Gastrocnemius medialis (tissue), 4 donors: ENCODE measurements at regions not wholly inside any gene's neighbourhood (a gene's known extent, or its start where the extent isn't known, plus 50 kb on each side); places are given as distances from the start of the nearest gene placed in this dataset.
"Not testable (repeated sequence)": the region's sequence is repeated elsewhere in the genome, so short reads cannot be mapped to it uniquely, and the experiment has no call there.

Experiments used
- ATAC-seq, 2 donors: fragments of 150-250 bp; one replicate each; pipeline ENCODE4 v1.9.1; 2016
- DNase-seq, 2 donors: peaks; one replicate each; pipeline ENCODE4 v3.0.0-alpha.2; 2019
- H3K27ac ChIP-seq, 4 donors: fragments of 200-600 bp; sonication (generic); 1 replicate in 1 of 4; 2 replicates in 3 of 4; pipeline ENCODE4 v1.5.1; 2016 to 2018; ENCODE audit warnings: mild to moderate bottlenecking in 2 of 4, moderate library complexity in 1 of 4
- H3K27me3 ChIP-seq, 3 donors: fragments of 200-600 bp; sonication (generic) in 2 of 3; 1 replicate in 1 of 3; 2 replicates in 2 of 3; pipeline versions ENCODE4 v1.5.1 to v1.6.0; 2016 to 2019; ENCODE audit warnings: mild to moderate bottlenecking in 1 of 3, moderate library complexity in 1 of 3
- H3K36me3 ChIP-seq, 2 donors: fragments of 200-600 bp; sonication (generic) in 1 of 2; one replicate each; pipeline ENCODE4 v1.5.1; 2017 to 2018
- H3K4me1 ChIP-seq, 2 donors: fragments of 200-600 bp; sonication (generic) in 1 of 2; one replicate each; pipeline ENCODE4 v1.5.1; 2016 to 2017; ENCODE audit warnings: mild to moderate bottlenecking in 2 of 2
- H3K4me3 ChIP-seq, 4 donors: fragments of 200-600 bp; sonication (generic) in 3 of 4; 1 replicate in 1 of 4; 2 replicates in 3 of 4; pipeline ENCODE4 v1.5.1; 2016 to 2019; ENCODE audit warnings: mild to moderate bottlenecking in 2 of 4
- H3K9me3 ChIP-seq, 3 donors: fragments of 200-600 bp; sonication (generic) in 2 of 3; 1 replicate in 1 of 3; 2 replicates in 2 of 3; pipeline ENCODE4 v1.5.1; 2016 to 2019
- POLR2A ChIP-seq, 2 donors: fragments of 450-650 bp; IDR thresholded peaks; one replicate each; pipeline ENCODE4 v1.6.1; 2017; ENCODE audit warnings: antibody characterized with exemption in 2 of 2, mild to moderate bottlenecking in 2 of 2, moderate library complexity in 2 of 2
- in situ Hi-C, 4 donors: fragments of 200-750 bp; cut with MboI; loops; one replicate each; pipeline versions ENCODE4 v1.15.0 to v1.8.0; 2017; ENCODE audit warnings: low sequenced_read_pairs in 4 of 4
- intact Hi-C: fragments of 100-400 bp; cut with DNase I; formaldehyde crosslinking; loops from one replicate; pipeline ENCODE4 v1.15.1; 2023; ENCODE audit warnings: low total_unique reads
- TF ChIP-seq, protein P1 (sequence below), 5 experiments: fragments of 450-650 bp in 3 of 5; fragments of 200-600 bp in 2 of 5; sonication (generic) in 2 of 5; IDR thresholded peaks in 4 of 5; conservative IDR thresholded peaks in 1 of 5; 1 replicate in 4 of 5; 2 replicates in 1 of 5; pipeline ENCODE4 v1.5.1; 2016 to 2019; ENCODE audit warnings: antibody characterized with exemption in 5 of 5, mild to moderate bottlenecking in 3 of 5, moderate library complexity in 3 of 5

DNA sequence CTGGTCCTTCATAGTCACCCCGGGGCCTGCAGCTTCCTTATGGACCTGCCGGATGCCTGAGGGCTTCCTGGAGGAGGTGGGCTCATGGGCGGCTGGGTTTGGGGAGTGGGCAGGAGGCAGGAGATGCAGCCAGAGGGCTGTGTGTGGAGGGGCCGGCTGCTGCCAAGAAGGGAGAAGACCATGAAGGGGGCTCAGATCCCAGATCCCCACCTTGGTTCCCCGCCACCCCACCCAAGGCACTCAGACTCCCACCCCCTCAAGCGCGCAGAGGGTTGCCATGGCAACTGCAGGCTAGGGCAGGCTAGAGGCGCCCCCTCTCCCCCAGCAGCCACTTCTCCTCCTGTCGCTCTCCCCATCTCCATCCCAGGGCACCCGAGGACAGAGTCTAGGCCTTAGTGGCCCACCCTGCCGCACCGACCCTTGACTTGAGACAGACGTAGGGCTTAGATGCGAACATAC, 104.5 kb downstream of the CRLF3 start:
- Histone ChIP-seq H3K9me3 (no peaks in the 10 kb centered on the region), H3K4me3 (no peak overlapping the region), H3K4me1 (no peaks in the 10 kb centered on the region), H3K36me3 (no peaks in the 10 kb centered on the region), H3K27ac (no peak overlapping the region), H3K27me3 (no peaks in the 10 kb centered on the region)
- in situ Hi-C loops (no loop called here), intact Hi-C loops (no loop called here)
- peak in 1 of 2 donors; percentile 1 for DNase-seq
- ATAC-seq = no peak
- no peak for TF ChIP-seq POLR2A (IDR thresholded peaks at IDR 0.05)
- TF ChIP-seq, protein P1, sequence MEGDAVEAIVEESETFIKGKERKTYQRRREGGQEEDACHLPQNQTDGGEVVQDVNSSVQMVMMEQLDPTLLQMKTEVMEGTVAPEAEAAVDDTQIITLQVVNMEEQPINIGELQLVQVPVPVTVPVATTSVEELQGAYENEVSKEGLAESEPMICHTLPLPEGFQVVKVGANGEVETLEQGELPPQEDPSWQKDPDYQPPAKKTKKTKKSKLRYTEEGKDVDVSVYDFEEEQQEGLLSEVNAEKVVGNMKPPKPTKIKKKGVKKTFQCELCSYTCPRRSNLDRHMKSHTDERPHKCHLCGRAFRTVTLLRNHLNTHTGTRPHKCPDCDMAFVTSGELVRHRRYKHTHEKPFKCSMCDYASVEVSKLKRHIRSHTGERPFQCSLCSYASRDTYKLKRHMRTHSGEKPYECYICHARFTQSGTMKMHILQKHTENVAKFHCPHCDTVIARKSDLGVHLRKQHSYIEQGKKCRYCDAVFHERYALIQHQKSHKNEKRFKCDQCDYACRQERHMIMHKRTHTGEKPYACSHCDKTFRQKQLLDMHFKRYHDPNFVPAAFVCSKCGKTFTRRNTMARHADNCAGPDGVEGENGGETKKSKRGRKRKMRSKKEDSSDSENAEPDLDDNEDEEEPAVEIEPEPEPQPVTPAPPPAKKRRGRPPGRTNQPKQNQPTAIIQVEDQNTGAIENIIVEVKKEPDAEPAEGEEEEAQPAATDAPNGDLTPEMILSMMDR (IDR thresholded peaks at IDR 0.05 in 4 of 5, conservative IDR thresholded peaks at IDR 0.05 in 1 of 5) = no peak

DNA sequence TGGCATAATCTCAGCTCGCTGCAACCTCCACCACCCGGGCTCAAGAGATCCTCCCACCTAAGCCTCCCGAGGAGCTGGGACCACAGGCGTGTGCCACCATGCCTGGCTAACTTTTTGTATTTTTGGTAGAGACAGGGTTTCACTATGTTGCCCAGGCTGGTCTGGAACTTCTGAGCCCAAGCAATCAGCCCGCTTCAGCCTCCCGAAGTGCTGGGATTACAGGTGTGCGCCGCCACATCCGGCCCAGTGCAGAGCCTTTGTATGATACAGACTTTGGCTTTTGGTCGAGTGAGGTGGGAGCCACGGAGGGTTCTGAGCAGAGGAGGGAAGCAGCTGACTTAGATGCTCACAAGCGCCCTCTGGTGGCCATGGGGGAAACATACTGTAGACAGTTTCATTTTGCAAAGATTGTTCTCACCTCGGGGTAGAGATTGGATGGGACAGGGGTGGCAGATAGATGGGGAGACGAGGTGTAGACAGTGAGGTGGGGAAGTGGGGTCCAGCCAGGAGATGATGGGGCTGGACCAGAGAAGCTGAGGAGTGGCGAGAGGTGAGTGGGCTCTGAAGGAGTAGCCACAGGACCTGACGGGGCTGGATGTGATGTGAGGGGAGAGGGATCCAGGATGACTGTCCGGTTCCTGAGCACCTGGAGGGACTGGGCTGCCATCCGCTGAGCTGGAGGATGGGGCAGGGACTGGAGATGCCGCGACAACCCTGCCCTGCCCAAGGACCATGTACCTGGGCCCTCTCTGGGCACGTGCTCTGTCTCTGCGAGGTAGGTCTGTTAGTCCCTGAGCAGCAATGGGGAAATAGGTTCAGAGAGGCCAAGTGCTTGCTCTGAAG, 105.1 kb downstream of the CRLF3 start:
- peak in 1 of 2 donors; percentile 42 for ATAC-seq
- TF ChIP-seq, protein P1 (IDR thresholded peaks at IDR 0.05 in 4 of 5, conservative IDR thresholded peaks at IDR 0.05 in 1 of 5) = peak; percentile 40 to 61 (median 46)
- in situ Hi-C loops, intact Hi-C loops, H3K4me3 ChIP-seq, H3K27ac ChIP-seq, H3K36me3 ChIP-seq, H3K9me3 ChIP-seq, H3K4me1 ChIP-seq, H3K27me3 ChIP-seq: not testable (repeated sequence)
- DNase-seq = peak in 1 of 2 donors; percentile 1

DNA sequence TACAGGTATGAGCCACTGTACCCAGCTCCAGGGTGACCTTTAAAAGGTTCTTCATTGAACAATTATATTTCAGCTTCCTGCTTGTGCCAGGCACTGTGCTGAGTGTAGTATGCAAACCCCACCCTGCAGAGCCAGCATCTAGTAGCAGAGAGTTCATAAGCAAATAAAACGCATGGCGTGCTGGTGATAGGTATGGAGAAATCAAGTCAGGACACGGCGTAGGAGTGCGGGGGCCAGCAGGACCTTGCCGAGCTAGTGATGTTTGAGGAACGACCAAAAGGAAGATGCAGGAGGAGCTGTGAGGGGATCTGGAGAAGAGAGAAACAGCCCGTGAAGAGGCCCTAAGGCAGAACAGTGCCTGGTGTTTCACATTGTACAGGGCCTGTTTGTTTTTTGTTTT, 105.8 kb downstream of the CRLF3 start:
- H3K4me3 ChIP-seq, H3K27me3 ChIP-seq, H3K27ac ChIP-seq, H3K4me1 ChIP-seq, H3K9me3 ChIP-seq, DNase-seq, ATAC-seq, H3K36me3 ChIP-seq, in situ Hi-C loops, intact Hi-C loops: not testable (repeated sequence)

DNA sequence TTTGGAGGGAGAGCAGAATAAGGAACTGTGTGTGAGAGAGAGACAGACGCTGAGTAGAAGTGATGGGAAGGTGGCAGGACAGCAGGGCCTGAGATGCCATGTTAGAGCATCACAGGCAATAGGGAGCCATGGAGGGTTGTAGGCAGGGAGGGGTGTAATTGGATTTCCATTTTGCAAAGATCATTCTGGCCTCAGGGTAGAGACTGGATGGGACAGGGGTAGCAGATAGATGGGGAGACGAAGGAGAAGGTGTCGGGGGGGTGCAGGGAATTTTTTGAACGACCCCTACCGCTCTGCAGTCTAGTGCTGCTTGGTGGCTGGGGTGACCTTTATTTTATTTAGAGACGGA, 106.4 kb downstream of the CRLF3 start:
- H3K36me3 ChIP-seq, H3K4me3 ChIP-seq, H3K9me3 ChIP-seq, ATAC-seq, H3K27me3 ChIP-seq, H3K27ac ChIP-seq, intact Hi-C loops, DNase-seq, H3K4me1 ChIP-seq, in situ Hi-C loops: not testable (repeated sequence)

DNA sequence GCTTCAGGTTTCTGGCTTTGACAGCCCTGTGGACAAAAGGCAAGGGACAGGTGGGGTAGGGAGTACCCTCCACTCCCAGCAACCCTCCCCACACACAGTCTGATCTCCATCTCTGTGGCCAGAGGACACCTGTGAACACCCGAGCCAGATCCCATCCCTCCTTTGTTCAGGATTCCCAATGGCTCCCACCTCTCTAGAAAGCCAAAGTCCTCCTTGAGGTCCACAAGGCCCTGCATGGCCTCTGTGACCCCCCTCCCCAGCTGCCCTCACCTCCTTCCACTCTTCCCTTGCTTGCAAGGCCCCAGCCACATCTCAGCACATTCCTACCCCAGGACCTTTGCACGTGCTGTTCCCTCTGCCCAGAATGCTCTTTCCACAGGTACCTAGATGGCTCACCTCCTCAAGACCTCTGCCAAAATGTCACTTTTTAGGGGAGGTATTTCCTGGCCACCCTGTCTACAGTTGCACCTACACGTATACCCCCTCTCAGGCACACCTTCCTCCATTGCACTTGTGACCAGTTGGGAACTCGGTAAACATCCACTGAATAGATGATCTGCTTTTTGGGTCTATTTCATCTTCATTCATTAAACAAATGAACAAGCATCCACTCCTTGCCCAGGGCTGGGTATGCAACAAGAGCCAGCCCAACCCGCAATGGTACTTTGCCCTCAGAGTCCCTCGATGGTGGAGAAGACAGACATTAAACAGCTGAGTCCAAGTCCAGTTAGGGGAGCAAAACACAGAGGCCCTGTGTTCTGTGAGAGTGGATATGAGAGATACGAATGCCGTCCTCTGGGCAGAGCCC, 107.0 kb downstream of the CRLF3 start:
- Histone ChIP-seq H3K4me3 (no peak overlapping the region), H3K9me3 (no peaks in the 10 kb centered on the region), H3K27ac (no peak overlapping the region), H3K4me1 (no peaks in the 10 kb centered on the region), H3K36me3 (no peaks in the 10 kb centered on the region), H3K27me3 (no peaks in the 10 kb centered on the region)
- ATAC-seq = no peak
- DNase-seq = no peak
- TF ChIP-seq, protein P1 (IDR thresholded peaks at IDR 0.05 in 4 of 5, conservative IDR thresholded peaks at IDR 0.05 in 1 of 5) = no peak
- TF ChIP-seq POLR2A (IDR thresholded peaks at IDR 0.05) = no peak
- intact Hi-C loops = no loop called here
- in situ Hi-C loops = no loop called here
